Vagina (tissue), 2 donors: ENCODE measurements at regions not wholly inside any gene's neighbourhood (a gene's known extent, or its start where the extent isn't known, plus 50 kb on each side); places are given as distances from the start of the nearest gene placed in this dataset.

Source experiments
- DNase-seq, 2 donors: peaks; one replicate each; pipeline ENCODE4 v3.0.0-alpha.2; 2017; ENCODE audit errors: extremely low spot score in 2 of 2
- H3K27ac ChIP-seq: fragments of 200-600 bp; sonication (generic); one replicate; pipeline ENCODE4 v1.5.1; 2019
- H3K27me3 ChIP-seq: fragments of 200-600 bp; sonication (generic); one replicate; pipeline ENCODE4 v1.5.1; 2019
- H3K36me3 ChIP-seq, 2 donors: fragments of 200-600 bp; sonication (generic); one replicate each; pipeline ENCODE4 v1.5.1; 2017 to 2019
- H3K4me1 ChIP-seq: fragments of 200-600 bp; sonication (generic); one replicate; pipeline ENCODE4 v1.5.1; 2019
- H3K4me3 ChIP-seq, 2 donors: fragments of 200-600 bp; sonication (generic); 1 replicate in 1 of 2; 2 replicates in 1 of 2; pipeline ENCODE4 v1.5.1; 2016 to 2019
- H3K9me3 ChIP-seq: fragments of 200-600 bp; sonication (generic); one replicate; pipeline ENCODE4 v1.5.1; 2019
- POLR2A ChIP-seq, 2 donors: fragments of 450-650 bp; IDR thresholded peaks; one replicate each; pipeline ENCODE4 v1.6.1; 2017; ENCODE audit warnings: antibody characterized with exemption in 2 of 2, mild to moderate bottlenecking in 2 of 2, moderate library complexity in 2 of 2
- POLR2AphosphoS5 ChIP-seq, 2 donors: sonication (generic); formaldehyde crosslinking; IDR thresholded peaks; one replicate each; pipeline ENCODE4 v1.9.0; 2017; ENCODE audit warnings: antibody characterized with exemption in 2 of 2, mild to moderate bottlenecking in 2 of 2, low read depth in 1 of 2; ENCODE audit not compliant: insufficient read depth in 1 of 2
- intact Hi-C: fragments of 100-400 bp; cut with DNase I; formaldehyde crosslinking; loops from one replicate; pipeline ENCODE4 v1.15.1; 2023
- TF ChIP-seq, protein P1 (sequence below), 3 experiments: fragments of 450-650 bp in 2 of 3; fragments of 200-600 bp in 1 of 3; sonication (generic) in 1 of 3; IDR thresholded peaks; one replicate each; pipeline ENCODE4 v1.5.1; 2017 to 2019; ENCODE audit warnings: antibody characterized with exemption in 3 of 3, mild to moderate bottlenecking in 2 of 3, moderate library complexity in 2 of 3

DNA sequence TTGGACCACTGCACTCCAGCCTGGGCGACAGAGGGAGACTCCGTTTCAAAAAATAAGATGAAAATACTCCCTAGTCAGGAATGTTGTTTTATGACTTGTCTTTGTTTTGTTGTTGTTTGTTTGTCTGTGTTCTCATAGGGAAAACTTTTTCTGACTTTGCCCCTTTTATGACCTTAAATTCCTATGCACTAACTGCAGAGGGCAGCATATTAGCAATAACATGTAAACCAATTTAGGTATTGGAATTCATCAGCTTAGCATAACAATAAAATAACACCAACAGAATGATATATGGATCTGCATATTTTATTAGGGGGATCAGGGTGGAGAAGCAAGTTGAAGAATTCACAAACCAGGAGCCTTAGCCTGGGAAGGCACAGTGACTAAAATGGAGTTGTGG, 631.5 kb downstream of the SUCLG1 start:
- intact Hi-C loops = no loop called here
- no peaks in the 10 kb centered on the region for H3K27me3 ChIP-seq
- H3K27ac ChIP-seq = no peak overlapping the region
- H3K4me3 ChIP-seq = no peak overlapping the region
- TF ChIP-seq POLR2AphosphoS5 (IDR thresholded peaks at IDR 0.05; ENCODE audit: insufficient read depth in 1 of 2, low read depth in 1 of 2) (no peak), POLR2A (IDR thresholded peaks at IDR 0.05) (no peak)
- TF ChIP-seq, protein P1, sequence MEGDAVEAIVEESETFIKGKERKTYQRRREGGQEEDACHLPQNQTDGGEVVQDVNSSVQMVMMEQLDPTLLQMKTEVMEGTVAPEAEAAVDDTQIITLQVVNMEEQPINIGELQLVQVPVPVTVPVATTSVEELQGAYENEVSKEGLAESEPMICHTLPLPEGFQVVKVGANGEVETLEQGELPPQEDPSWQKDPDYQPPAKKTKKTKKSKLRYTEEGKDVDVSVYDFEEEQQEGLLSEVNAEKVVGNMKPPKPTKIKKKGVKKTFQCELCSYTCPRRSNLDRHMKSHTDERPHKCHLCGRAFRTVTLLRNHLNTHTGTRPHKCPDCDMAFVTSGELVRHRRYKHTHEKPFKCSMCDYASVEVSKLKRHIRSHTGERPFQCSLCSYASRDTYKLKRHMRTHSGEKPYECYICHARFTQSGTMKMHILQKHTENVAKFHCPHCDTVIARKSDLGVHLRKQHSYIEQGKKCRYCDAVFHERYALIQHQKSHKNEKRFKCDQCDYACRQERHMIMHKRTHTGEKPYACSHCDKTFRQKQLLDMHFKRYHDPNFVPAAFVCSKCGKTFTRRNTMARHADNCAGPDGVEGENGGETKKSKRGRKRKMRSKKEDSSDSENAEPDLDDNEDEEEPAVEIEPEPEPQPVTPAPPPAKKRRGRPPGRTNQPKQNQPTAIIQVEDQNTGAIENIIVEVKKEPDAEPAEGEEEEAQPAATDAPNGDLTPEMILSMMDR (IDR thresholded peaks at IDR 0.05) = no peak
- H3K9me3 ChIP-seq = no peaks in the 10 kb centered on the region
- no peaks in the 10 kb centered on the region for H3K4me1 ChIP-seq
- no peak for DNase-seq
- no peaks in the 10 kb centered on the region for H3K36me3 ChIP-seq

DNA sequence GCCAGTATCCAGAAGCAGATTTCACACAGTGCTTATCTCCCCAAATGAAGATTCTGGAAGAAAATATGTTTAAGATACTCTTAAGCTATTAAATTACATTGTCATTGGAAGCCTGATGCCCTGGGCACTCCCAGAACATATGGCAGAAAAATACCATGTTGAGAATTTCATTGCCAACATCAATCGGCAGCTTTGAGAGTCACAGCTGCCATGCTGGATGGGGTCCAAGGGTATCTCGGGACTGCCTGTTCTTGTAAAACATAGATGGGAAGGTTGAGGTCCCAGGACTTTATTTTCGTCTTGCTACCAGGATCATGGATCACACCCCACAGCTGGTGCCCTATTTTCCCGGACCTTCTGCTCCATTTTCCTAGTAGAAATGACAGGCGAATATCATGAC, 632.5 kb downstream of the SUCLG1 start:
- H3K4me3 ChIP-seq = no peak overlapping the region
- H3K27ac ChIP-seq = no peak overlapping the region
- H3K36me3 ChIP-seq = no peaks in the 10 kb centered on the region
- no peaks in the 10 kb centered on the region for H3K9me3 ChIP-seq
- H3K27me3 ChIP-seq = no peaks in the 10 kb centered on the region
- no peaks in the 10 kb centered on the region for H3K4me1 ChIP-seq
- no peak for TF ChIP-seq POLR2AphosphoS5 (IDR thresholded peaks at IDR 0.05; ENCODE audit: insufficient read depth in 1 of 2, low read depth in 1 of 2)
- TF ChIP-seq, protein P1 (IDR thresholded peaks at IDR 0.05) = no peak
- TF ChIP-seq POLR2A (IDR thresholded peaks at IDR 0.05) = no peak
- no peak for DNase-seq
- intact Hi-C loops = no loop called here

DNA sequence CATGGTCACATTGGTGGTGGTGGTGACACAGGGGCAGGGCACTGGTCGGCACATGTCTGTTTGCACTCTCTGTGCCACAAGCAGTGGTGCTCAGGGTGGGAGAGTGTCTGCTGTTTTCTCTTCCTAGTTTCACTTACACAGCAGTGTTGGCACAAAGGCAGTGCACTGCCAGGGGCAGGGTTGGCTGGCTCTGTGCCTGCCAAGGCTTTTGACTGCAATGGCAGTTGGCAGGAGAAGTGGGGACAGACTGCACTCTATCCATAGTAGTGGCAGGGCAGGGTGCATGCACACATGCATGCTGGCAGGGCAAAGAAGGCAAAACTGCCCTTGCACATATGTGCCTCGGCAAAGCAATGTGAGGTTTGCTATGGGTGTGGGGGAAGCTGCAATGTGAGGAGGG, 635.9 kb downstream of the SUCLG1 start:
- H3K4me3 ChIP-seq = no peak overlapping the region
- H3K36me3 ChIP-seq = no peaks in the 10 kb centered on the region
- TF ChIP-seq, protein P1 (IDR thresholded peaks at IDR 0.05) = no peak
- TF ChIP-seq POLR2A (IDR thresholded peaks at IDR 0.05) (no peak), POLR2AphosphoS5 (IDR thresholded peaks at IDR 0.05; ENCODE audit: insufficient read depth in 1 of 2, low read depth in 1 of 2) (no peak)
- intact Hi-C loops = no loop called here
- no peaks in the 10 kb centered on the region for H3K27me3 ChIP-seq
- no peak overlapping the region for H3K27ac ChIP-seq
- H3K9me3 ChIP-seq = no peaks in the 10 kb centered on the region
- H3K4me1 ChIP-seq = no peaks in the 10 kb centered on the region
- no peak for DNase-seq

DNA sequence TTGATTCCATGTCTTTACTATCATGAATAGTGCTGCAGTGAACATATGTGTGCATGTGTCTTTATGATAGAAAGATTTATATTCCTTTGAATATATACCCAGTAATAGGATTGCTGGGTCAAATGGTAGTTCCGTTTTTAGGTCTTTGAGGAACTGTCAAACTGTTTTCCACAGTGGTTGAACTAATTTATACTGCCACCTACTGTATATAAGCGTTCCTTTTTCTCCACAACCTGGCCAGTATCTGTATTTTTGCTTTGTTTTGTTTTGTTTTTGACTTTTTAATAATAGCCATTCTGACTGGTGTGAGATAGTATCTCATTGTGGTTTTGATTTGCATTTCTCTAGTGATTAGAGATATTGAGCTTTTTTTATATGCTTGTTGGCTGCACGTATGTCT, 641.6 kb downstream of the SUCLG1 start:
- no peak overlapping the region for H3K4me3 ChIP-seq
- H3K27ac ChIP-seq = no peak overlapping the region
- TF ChIP-seq, protein P1 (IDR thresholded peaks at IDR 0.05) = no peak
- no peak for TF ChIP-seq POLR2AphosphoS5 (IDR thresholded peaks at IDR 0.05; ENCODE audit: insufficient read depth in 1 of 2, low read depth in 1 of 2)
- no peak for TF ChIP-seq POLR2A (IDR thresholded peaks at IDR 0.05)
- no peaks in the 10 kb centered on the region for H3K36me3 ChIP-seq
- no peaks in the 10 kb centered on the region for H3K9me3 ChIP-seq
- DNase-seq = no peak
- H3K4me1 ChIP-seq = no peaks in the 10 kb centered on the region
- intact Hi-C loops = no loop called here
- H3K27me3 ChIP-seq = no peaks in the 10 kb centered on the region

DNA sequence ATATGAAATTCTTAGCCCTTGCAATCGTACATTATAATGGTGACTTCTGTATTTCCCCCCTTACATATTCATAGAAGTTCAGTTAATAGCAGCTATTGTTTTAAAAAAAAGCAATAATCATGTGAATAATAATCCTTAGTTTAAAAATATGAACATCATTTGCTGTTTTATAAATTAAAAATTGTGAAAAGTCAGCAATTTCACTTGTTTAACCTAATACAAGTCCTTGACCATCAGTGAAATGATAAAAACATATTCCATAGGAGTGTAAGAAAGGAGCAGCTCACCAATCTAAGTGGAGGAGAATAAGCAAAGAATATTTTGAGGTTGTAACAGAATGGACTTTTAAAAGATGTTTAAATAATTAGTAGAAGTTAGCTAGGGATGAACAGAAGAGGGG, 650.2 kb downstream of the SUCLG1 start:
- intact Hi-C loops = no loop called here
- no peaks in the 10 kb centered on the region for H3K36me3 ChIP-seq
- no peaks in the 10 kb centered on the region for H3K27me3 ChIP-seq
- H3K27ac ChIP-seq = no peak overlapping the region
- no peaks in the 10 kb centered on the region for H3K9me3 ChIP-seq
- no peaks in the 10 kb centered on the region for H3K4me1 ChIP-seq
- no peak overlapping the region for H3K4me3 ChIP-seq
- no peak for TF ChIP-seq POLR2A (IDR thresholded peaks at IDR 0.05)
- TF ChIP-seq POLR2AphosphoS5 (IDR thresholded peaks at IDR 0.05; ENCODE audit: insufficient read depth in 1 of 2, low read depth in 1 of 2) = no peak
- TF ChIP-seq, protein P1 (IDR thresholded peaks at IDR 0.05) = no peak
- no peak for DNase-seq
